NCI-H1417 treated with DMSO at 0.1 percent for 48 hours (cell line): ENCODE measurements at regions not wholly inside any gene's neighbourhood (a gene's known extent, or its start where the extent isn't known, plus 50 kb on each side); places are given as distances from the start of the nearest gene placed in this dataset.

Source experiments
- DNase-seq: peaks from one replicate; lab custom pipeline; 2025; lab: John Stamatoyannopoulos, UW

DNA sequence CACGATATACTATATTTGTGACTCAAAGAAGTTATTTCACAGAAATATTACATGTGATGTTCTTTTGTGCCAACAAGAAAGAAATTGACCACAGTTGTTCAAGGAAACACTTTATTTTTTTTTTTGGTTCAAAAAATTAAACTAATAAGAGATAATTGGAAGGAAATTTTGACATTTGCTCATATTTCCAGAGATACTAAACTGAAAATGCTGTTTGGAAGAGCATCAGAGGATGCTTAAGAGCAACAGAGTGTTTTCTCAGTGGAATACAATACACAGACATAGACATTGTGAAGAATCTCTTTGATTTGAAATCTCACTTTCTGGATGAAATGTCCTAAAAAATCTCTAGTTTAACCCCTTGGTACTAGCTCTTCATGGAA is 760.4 kb upstream of the CXADR start:
- no peak for DNase-seq

DNA sequence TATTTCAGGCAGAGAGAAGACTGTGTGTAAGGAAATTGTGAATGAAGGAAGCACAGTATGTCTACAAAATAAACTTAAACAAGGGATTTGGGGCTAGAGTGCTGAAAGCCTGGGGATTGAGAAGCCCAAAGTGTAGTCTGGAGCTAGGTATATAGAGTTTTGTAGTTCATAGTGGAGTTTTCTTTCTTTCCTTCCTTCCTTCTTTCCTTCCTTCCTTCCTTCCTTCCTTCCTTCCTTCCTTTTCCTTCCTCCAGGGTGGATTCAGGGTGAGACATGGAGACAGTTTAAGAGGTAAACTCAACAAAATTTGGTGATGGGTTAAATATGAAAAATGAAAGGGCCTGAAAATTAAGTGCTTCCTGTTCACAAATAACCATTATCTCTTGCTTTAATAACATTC is 757.8 kb upstream of the CXADR start:
- no peak for DNase-seq

DNA sequence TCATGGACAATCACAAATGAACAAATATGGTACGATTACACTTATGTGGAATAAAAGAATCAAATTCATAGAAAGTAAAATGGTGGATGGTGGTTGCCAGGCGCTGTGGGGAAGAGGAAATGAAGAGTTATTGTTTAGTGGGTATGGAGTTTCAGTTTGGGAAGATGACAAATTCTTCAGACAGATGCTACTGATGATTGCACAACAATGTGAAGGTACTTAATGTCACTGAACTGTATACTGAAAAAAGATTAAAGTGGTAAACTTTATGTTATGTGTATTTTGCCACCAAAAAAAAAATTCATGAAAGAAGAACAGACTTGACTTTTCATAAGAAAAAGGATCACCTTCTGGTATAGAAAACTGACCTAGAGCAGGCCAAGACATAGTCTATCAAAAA is 745.6 kb upstream of the CXADR start:
- no peak for DNase-seq

DNA sequence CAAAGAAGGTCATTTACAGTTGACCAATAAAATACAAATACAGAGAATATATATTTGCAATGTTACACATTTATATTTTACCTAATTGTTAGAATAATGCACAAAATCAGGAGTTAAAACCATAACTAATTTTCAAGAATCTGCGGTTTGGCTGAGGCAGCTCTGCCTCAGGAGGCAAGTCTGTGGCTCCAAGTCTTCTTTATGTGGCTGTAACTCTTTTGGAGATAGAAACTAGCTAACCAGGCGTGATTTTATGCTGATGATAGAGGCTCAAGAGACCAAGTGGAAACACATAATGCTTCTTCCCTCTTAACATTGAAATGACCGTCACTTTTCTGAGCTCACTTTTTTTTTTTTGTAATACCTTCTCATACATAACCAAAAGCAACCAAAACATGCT is 744.7 kb upstream of the CXADR start:
- no peak for DNase-seq

DNA sequence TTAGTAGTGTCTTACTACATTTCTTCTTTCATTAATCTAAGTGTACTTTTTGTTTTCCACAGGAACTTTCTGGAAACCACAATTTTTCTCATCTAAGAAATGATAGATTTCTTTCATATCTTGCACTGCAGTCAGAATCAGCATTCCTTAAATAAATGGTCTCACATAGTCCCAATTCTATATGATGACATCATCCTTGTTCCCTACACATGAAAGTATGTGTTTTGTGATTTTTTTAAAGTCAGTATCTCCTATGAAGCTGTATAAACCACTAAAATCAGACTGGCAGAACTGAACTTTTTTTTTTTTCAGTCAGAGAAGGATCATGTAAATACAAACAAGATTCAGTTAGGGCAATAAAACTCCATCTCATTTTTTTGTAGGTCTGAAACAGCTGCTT is 742.6 kb upstream of the CXADR start:
- DNase-seq = no peak

DNA sequence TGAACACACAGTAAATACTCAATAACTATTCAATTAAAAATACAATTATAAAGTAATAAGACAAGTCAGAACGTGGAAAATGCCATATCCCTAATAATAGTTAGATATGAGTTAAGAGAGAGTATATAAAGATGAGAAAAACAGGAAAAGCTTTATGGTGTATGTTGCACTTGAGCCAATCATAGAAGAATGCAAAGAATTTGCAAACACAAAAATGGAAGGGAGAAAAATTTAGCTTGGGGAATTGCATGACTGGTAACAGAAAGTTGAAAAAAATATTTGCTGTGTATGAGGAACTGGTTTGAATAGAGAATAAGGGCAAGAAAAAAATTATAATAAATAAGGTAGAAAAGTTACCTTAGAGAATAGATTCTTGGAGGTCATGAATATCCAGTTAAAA is 739.6 kb upstream of the CXADR start:
- DNase-seq = no peak

DNA sequence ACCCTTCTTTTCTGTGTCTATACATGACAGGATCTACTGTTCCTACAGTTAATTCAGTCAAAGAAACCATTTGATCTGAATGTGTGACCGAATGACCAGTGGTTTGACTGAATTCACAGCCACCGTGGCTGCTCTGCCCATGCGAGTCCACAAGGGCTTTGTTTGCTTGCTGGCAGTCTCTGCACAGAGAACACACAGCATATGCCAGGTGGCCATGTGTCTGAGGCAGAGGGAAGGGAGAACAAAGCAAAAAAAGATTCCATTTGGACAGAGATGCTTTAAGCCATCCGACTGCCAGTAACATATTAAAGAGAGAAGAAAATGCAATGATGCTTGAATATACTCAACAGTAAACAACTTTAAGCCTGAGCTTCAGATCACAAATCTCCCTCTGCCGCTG is 737.8 kb upstream of the CXADR start:
- DNase-seq = no peak

DNA sequence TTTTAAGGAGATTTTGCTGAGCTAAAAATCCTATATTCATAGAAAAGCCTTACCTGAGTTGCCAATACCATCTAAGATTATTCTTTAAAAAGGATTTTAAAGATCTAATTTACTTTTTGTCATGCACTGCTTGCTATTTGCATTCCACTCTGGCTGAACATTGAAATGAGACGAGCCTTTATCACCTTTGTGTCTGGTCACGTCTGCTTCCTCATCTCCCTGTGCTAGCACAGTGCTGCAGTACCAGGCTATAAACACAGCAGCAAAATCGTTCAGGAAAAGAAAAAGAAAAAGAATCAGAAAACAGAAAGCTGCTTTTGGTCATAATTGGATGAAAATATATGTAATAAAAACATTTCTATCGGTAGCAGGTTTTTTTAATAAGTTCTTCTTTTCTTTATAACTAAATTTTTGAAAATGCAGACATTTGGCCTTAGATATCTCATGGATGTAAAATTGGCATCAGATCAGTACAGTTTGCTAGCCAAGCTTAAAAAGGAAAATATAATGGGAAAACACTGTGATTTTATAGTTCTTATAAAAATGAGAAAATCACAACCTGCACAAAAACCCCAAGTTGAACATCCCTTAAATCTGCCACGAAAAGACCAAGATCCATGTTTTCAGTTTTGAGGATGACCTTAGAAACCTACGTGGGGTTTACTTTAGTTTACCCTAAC is 735.7 kb upstream of the CXADR start:
- DNase-seq = no peak

DNA sequence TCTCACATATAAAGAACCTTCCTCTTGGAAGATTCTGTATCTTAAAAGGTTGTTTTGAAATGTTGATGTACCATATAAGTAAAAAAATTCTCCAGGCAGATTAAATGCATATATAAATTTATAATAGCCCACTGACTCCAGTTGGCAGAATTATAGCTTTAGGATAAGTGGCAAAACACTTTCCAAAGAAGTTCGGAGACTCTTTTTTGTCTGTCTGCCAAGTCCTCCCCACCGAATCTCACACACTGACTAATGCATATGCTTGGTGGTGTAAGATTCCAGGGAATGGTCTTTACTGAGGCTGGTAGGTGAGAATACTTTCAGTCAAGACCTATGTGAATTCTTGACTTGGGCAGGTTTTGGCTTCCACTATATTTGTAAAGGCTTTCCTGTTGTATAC is 724.3 kb upstream of the CXADR start:
- no peak for DNase-seq

DNA sequence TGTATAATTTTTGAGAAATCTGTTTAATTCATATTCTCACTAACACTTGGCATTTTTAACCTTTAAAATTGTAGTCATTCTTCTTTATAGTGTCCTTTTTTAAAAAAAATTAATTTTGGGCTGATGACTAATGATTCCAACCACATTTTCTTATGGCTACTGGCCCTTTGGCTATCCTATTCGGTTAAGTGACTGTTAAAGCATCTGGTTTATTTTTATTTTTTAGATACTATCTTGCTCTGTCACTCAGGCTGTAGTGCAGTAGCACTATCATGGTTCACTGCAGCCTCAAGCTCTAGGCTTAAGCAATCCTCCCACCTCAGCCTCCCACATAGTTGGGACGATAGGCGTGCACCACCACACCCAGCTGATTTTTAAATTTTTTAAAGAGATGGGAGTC is 723.2 kb upstream of the CXADR start:
- DNase-seq = no peak

DNA sequence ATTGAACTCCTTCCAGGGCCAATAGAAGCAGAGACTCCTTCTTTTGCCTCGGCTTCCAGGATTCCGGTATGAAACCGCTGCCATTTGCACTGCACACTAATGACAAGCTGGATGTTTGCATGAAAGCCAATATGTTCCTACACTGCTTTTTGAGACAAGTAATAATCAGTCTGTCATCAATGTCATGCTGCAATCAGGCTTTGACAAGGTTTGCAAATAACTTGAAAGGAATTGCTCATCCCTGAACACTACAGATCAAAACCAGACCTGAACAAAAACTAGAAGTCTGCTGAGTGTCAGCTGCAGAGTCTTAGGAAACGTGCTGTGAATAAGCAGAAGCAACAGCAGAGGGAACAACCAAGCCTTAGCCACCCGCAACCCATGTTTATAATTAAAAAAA is 720.7 kb upstream of the CXADR start:
- DNase-seq = no peak

DNA sequence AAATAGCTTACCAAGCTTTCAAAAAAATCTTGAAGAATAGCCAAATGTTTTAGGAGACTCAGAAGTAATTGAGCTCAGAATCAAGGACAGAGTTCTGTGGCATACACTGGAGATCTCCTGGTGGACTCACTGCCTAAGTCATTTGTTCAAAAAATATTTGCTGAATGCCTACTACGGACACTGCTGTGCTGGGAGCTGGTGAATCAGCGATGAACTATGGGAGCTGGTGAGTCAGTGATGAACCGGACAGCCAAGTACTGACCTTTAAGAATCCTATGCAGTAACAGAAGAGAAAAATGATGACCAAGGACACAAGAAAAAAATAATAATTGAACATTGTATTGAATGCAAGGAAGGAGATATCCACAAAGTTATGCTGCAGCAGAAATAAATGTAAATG is 717.9 kb upstream of the CXADR start:
- DNase-seq = no peak

DNA sequence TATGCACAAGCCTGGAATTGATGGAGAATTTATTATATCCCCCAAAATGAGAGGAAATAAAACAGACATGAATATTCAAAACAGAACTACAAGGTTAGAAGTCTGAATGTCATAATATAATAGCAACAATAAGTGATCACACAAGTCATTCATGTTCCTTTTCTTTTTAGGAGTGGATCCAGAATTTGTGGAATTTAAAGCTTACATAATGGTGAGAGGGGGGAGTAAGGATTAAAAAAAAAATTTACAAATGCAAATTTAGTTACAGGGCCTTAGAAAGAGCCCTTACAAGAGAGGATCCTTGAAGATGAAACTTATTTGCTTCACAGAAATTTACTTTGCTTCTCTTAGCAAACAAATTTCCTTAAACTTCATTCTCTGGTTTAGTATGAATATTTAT is 716.1 kb upstream of the CXADR start:
- no peak for DNase-seq

DNA sequence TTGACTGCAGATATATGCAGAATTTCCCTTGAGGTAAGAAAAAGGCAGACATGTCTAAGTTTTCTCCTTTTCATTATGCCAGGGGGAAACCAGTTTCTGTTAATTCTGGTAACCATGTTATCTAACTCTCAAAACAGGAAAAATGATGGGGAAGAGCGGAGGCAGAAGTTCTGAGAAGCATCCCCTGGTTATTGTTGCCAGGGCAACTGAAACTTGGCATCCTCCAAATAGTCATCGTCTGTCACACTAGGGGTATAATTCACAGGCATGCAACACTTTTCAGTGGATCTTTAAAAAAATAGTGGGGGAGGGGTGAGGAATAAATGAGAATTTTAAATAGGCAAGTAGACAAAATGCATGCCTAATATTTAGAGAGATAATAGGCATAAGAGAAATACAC is 715.3 kb upstream of the CXADR start:
- DNase-seq = no peak

DNA sequence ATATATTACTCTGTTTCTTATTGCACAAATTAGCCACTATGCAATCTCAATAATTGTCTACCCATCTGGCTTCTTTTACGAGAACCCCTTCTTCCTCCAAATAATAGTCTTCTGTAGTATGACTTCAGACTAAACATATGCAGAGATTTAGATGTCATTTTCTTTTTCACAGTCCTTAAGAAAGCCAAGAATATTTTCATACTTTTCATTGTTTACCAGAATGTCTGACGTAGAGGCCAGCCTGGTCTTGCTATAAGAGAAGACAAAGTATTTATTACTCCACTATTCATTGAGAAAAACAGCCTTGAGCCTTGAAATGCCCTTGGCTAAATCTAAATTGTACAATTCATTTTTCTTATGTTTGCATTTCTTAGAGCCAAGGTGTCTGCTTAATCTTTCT is 714.9 kb upstream of the CXADR start:
- no peak for DNase-seq

DNA sequence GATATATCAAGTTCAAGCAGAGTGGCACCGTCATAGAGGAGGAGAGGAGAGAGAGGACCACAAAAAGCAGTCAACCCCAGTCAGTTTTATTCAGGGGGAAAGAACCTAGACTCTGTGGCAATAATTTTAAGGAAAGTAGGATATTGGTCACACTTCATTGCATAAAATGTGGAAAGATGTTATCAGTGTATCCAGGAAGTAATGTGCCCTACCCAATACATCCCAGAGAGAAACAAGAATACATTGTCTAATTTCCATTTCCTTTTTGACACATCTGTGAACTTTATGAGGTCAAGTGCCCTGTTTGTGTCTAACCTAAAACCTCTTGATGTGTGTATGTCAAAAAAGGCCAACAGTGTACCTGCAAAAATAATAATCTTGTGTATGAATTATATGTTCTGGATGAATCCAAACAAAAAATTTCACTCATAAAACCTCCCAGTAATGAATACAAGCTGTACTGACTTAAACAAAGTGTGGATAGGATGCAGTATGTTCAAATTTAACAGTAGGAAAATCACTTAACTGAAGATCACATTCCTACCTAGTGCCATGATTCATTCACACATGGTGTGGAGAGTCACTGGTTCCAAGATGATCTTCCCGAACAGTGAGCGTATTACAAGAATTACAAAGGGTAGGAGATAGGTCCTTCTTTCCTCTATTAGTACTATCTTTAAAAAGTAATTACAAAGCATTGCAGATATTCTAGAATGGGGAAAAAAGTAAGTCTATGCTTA is 712.1 kb upstream of the CXADR start:
- DNase-seq = no peak

DNA sequence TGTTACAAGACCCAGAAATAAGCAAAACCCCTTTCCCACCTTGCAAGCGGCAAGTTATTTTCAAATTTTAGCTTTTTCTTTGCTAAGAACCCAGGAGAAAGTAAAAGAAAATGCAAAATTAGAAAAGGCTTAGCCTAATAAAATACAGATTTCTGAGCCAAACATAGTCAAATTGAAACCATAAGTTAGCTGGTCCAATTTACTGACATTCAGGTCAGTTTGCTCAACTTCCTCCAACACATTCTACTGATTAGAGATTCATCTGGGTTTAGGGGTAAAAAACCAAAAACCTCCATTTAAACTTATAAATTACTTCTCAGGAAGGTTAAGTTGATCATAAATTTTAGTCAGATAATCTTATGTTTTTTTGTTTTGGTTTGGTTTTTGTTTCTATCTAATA is 701.8 kb upstream of the CXADR start:
- no peak for DNase-seq

DNA sequence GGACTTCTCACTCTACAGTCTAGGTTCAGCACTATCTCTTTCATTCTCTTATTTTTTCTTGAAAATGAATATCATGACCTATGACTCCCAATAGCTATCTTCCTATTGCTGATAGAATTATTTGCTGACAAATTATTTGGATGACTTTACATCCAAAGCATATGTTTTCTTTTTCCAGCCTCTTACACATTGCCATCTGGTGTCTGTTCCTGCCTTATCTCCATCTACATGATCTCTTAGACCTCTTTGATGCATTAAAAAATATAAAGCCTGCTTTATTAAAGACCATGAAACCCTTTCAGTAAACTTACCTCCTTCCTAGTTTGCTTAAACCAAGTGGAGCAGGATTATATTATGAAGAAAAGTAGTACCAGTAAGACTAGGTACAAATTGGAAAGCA is 700.9 kb upstream of the CXADR start:
- no peak for DNase-seq

DNA sequence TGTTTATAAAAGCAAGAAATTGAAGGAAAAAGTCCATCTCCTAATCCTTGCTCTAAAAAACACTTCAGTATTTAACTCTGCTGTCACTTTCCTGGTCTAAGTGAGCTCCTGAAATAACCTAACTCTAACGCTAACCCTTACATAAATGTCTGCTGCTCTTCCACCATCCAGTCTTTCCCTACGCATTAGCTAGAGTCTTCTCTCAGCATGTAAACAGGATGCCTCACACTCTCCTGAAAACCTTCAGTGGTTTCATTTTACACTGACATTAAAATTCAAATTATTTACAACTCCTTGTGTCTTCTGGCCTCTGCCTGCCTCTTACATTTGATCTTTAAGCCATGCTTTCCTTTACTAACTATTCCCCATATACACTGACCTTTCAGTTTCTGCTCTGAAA is 697.6 kb upstream of the CXADR start:
- no peak for DNase-seq

DNA sequence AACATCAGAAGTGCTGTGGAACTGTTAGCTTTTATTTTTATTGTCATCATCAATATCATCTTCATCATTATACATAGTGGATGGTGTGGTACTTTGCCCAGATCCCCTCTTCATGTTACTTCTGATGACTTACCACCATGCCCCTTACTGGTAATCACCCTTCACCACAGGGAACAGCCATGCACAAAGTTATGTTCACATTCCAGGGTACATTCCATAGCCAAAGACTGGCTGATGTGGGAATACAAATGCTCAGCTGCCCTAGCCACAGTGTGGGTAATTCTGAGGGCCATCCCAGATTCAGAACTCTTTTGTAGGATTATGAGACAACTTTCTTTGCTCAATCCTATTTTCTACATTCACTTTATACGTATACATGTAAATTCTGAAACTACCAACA is 691.3 kb upstream of the CXADR start:
- no peak for DNase-seq

DNA sequence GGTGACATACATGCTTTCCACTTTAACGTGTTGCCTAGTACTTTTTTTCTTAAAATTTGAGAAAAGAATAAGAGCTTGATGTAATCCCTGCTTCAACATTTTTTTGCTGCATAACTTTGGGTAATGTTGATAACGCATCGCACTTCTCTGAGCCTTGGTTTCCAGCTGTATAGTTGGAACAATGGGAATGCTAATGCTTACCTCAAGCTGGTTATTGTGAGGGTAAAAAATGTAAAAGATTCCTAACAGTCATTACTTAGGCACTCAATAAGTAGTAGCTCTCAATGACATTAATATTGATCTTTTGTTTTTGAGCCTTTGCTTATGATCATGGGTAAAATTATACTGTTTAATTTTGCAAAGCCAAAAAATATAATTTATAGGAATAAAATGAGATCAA is 683.3 kb upstream of the CXADR start:
- DNase-seq = no peak

DNA sequence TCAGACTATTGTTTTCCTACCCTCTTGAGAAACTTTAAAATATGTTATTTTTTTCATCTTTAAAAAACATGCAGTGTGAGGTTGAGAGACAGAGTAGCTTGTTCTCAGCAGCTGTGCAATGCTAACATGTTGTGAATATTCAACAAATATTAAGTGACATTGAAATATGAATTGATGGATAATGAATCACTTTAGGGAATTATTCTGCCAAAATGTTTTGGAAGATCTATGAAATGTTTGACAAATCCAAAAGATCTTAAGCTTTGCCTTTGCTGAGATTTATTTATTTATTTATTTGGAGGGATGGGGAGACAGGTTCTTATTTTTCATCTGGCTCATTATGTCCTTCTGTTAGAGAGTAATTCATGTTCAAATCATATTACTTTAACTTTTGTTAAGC is 680.1 kb upstream of the CXADR start:
- DNase-seq = no peak

DNA sequence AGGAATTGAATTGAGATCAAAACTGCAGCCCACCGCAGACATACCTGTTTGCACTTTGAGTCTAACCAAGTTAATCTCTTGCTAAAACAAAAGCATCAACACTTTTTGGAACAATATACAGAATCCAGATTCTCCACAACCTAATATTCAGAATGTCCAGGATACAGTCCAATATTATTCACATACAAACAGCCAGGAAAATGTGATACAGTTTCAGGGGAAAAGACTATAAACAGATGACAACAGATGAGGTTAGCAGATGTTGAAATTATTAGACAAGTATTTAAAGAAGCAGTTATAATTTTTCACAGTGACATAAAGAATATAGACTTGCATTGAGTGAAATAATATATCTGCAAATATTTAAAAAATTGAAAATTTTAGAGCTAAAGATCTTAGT is 678.1 kb upstream of the CXADR start:
- DNase-seq = no peak

DNA sequence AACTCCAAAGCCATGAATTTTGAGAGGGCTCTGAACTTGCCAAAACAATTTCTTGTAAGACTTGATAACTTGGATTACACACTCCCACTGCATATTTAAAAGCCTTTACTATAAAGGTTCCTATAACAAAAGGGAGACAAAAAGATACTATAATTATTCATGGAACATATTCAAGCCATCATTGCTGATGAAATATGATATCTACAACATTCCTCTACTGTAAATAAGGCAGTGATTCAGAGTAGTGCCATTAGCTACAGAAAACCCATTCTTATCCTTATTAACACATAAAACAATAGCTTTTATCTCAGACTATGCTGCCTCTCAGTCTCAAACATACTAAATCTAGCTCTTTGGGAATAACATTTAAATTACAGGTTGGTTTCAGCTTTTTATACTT is 675.5 kb upstream of the CXADR start:
- no peak for DNase-seq
